HTR-8/SVneo (cell line): ENCODE measurements at regions not wholly inside any gene's neighbourhood (a gene's known extent, or its start where the extent isn't known, plus 50 kb on each side); places are given as distances from the start of the nearest gene placed in this dataset.
"Not testable (repeated sequence)": the region's sequence is repeated elsewhere in the genome, so short reads cannot be mapped to it uniquely, and the experiment has no call there.

Experiments used
- DNase-seq: peaks from one replicate; pipeline ENCODE4 v3.0.0; 2011; ENCODE audit warnings: low spot score, mixed read lengths; ENCODE audit not compliant: insufficient read length
- FAIRE-seq: peaks from 2 replicates; lab custom pipeline; 2011; peaks lifted over from hg19 to GRCh38; lab: Jason Lieb, UNC

GRCh38 chr2:88903749-88904353 is 212.4 kb downstream of the RPIA start:
- DNase-seq = no peak

GRCh38 chr2:88913280-88913679 is 221.8 kb downstream of the RPIA start:
- no peak for DNase-seq
- FAIRE-seq = no peak

More at GRCh38 chr2:88903749-88904353, 212.4 kb downstream of the RPIA start:
- no peak for FAIRE-seq

- FAIRE-seq (no peak), DNase-seq (peak; percentile 10)
These were observed 227.7 kb downstream of the RPIA start for GRCh38 chr2:88919087-88919738.

GRCh38 chr2:88920399-88920798 is 228.9 kb downstream of the RPIA start:
- DNase-seq, FAIRE-seq: not testable (repeated sequence)

GRCh38 chr2:88924533-88924932 is 233.1 kb downstream of the RPIA start:
- DNase-seq (no peak), FAIRE-seq (no peak)

- DNase-seq = no peak
- FAIRE-seq = no peak
These were observed 234.4 kb downstream of the RPIA start for GRCh38 chr2:88925770-88926462.

GRCh38 chr2:88927128-88927527 is 235.7 kb downstream of the RPIA start:
- DNase-seq = no peak
- no peak for FAIRE-seq

- DNase-seq = no peak
- FAIRE-seq = no peak
These were observed 239.2 kb downstream of the RPIA start for GRCh38 chr2:88930659-88931058.

GRCh38 chr2:88932686-88933085 is 241.2 kb downstream of the RPIA start:
- no peak for DNase-seq
- no peak for FAIRE-seq

- DNase-seq (no peak), FAIRE-seq (no peak)
These were observed 241.6 kb downstream of the RPIA start for GRCh38 chr2:88933091-88933490.

- no peak for DNase-seq
- no peak for FAIRE-seq
These were observed 242.5 kb downstream of the RPIA start for GRCh38 chr2:88933980-88934379.

- not testable (repeated sequence) for DNase-seq, FAIRE-seq
These were observed 249.7 kb downstream of the RPIA start for GRCh38 chr2:88941178-88941577.

GRCh38 chr2:88942798-88943197 is 251.3 kb downstream of the RPIA start:
- FAIRE-seq (no peak), DNase-seq (no peak)

GRCh38 chr2:88949336-88949735 is 257.9 kb downstream of the RPIA start:
- no peak for FAIRE-seq
- DNase-seq = no peak

- FAIRE-seq = no peak
- no peak for DNase-seq
These were observed 258.5 kb downstream of the RPIA start for GRCh38 chr2:88950010-88950409.

- DNase-seq = no peak
- FAIRE-seq = no peak
These were observed 264.1 kb downstream of the RPIA start for GRCh38 chr2:88955607-88956006.

GRCh38 chr2:88959480-88960204 is 268.2 kb downstream of the RPIA start:
- no peak for FAIRE-seq
- no peak for DNase-seq

- peak; percentile 48 for FAIRE-seq
These were observed 269.9 kb downstream of the RPIA start for GRCh38 chr2:88961323-88961722.

GRCh38 chr2:88967844-88968243 is 276.4 kb downstream of the RPIA start:
- FAIRE-seq (no peak), DNase-seq (no peak)

More at GRCh38 chr2:88961323-88961722, 269.9 kb downstream of the RPIA start:
- DNase-seq = not testable (repeated sequence)

- not testable (repeated sequence) for DNase-seq, FAIRE-seq
These were observed 286.5 kb downstream of the RPIA start for GRCh38 chr2:88978011-88978410.

- DNase-seq, FAIRE-seq: not testable (repeated sequence)
These were observed 287.0 kb downstream of the RPIA start for GRCh38 chr2:88978446-88978845.
